Natural killer cell (primary cell): ENCODE measurements at regions not wholly inside any gene's neighbourhood (a gene's known extent, or its start where the extent isn't known, plus 50 kb on each side); places are given as distances from the start of the nearest gene placed in this dataset.

Experiments
- ATAC-seq, 3 donors: fragments of 150-1000 bp in 2 of 3; fragments of 200-7000 bp in 1 of 3; cut with Tn5 transposase; 1 replicate in 1 of 3; 2 replicates in 2 of 3; pipeline ENCODE4 v1.10.0; 2021; ENCODE audit warnings: mild to moderate bottlenecking in 2 of 3, moderate library complexity in 2 of 3
- DNase-seq, 2 donors: peaks; one replicate each; pipeline versions ENCODE4 v3.0.0 to v3.0.0-alpha.2; 2013 to 2021; ENCODE audit warnings: mixed read lengths in 1 of 2
- H3K27ac ChIP-seq: one replicate; pipeline ENCODE4 v1.5.1; 2013; ENCODE audit warnings: mild to moderate bottlenecking, low read length
- H3K27me3 ChIP-seq: one replicate; pipeline ENCODE4 v1.6.1; 2013; ENCODE audit warnings: low read length; ENCODE audit not compliant: control insufficient read depth, insufficient read depth
- H3K36me3 ChIP-seq: one replicate; pipeline ENCODE4 v1.6.1; 2013; ENCODE audit warnings: low read length; ENCODE audit not compliant: control insufficient read depth, insufficient read depth
- H3K4me1 ChIP-seq: one replicate; pipeline ENCODE4 v1.6.1; 2013; ENCODE audit warnings: low read length; ENCODE audit not compliant: control insufficient read depth, insufficient read depth
- H3K4me3 ChIP-seq: one replicate; pipeline ENCODE4 v1.5.1; 2013; ENCODE audit warnings: low read length
- H3K9me3 ChIP-seq: one replicate; pipeline ENCODE4 v1.6.1; 2013; ENCODE audit warnings: low read length; ENCODE audit not compliant: control insufficient read depth, insufficient read depth
- H3K27ac Mint-ChIP-seq, 2 donors: one replicate each; pipeline ENCODE4 v1.8.0; 2022; ENCODE audit warnings: mild to moderate bottlenecking in 2 of 2, mixed read lengths in 2 of 2, moderate library complexity in 1 of 2
- H3K27me3 Mint-ChIP-seq, 2 donors: one replicate each; pipeline ENCODE4 v1.8.0; 2022; ENCODE audit warnings: low read depth in 2 of 2, mixed read lengths in 2 of 2
- H3K36me3 Mint-ChIP-seq: one replicate; pipeline ENCODE4 v1.8.0; 2022; ENCODE audit warnings: mixed read lengths
- H3K4me1 Mint-ChIP-seq, 2 donors: one replicate each; pipeline ENCODE4 v1.8.0; 2022; ENCODE audit warnings: mixed read lengths in 2 of 2
- H3K4me3 Mint-ChIP-seq: one replicate; pipeline ENCODE4 v1.8.0; 2022; ENCODE audit warnings: mild to moderate bottlenecking, moderate library complexity, mixed read lengths
- H3K9me3 Mint-ChIP-seq, 2 donors: one replicate each; pipeline ENCODE4 v1.8.0; 2022; ENCODE audit warnings: mixed read lengths in 2 of 2
- WGBS: methylation state at CpG from one replicate; pipeline ENCODE4 v1.1.7; 2013; ENCODE audit warnings: missing lambda C conversion rate; ENCODE audit not compliant: insufficient coverage; 5-methylcytosine and 5-hydroxymethylcytosine counted together
- intact Hi-C: fragments of 100-400 bp; cut with micrococcal nuclease; formaldehyde crosslinking; loops from one replicate; pipeline ENCODE4 v1.14.2; 2022
- TF ChIP-seq, protein P1 (sequence below): fragments of 200-600 bp; IDR thresholded peaks from one replicate; pipeline ENCODE4 v1.8.0; 2022; ENCODE audit warnings: antibody characterized with exemption

DNA sequence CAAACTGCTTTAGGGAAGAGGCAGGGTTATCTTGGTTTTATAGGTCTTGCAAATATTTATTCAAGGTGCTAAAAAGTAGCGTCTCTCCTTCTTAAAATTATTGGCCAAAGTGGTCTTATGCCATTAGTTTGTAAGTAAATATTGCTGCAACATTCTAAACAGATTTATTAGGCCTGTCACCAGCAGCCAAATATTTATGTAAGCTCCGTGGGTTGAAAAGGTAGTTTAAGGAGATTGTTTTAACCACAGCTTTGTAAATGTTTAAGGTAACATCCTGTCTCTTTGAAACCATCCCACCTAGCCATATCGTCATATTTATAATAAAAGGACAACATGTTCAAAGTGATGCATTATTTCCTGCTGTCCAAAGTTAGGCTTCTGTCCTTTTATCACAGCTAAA lies 210.1 kb upstream of the LNX1 start:
- Histone ChIP-seq H3K9me3 (no peaks in the 10 kb centered on the region), H3K4me3 (no peak overlapping the region), H3K27ac (no peak overlapping the region), H3K36me3 (no peaks in the 10 kb centered on the region), H3K4me1 (no peaks in the 10 kb centered on the region), H3K27me3 (no peaks in the 10 kb centered on the region)
- Mint-ChIP-seq H3K4me1 (no peaks in the 10 kb centered on the region), H3K36me3 (no peaks in the 10 kb centered on the region), H3K9me3 (no peaks in the 10 kb centered on the region), H3K27me3 (peaks cover 0 to 9% of the 10 kb centered on the region in 2 donors), H3K27ac (no peak overlapping the region), H3K4me3 (no peak overlapping the region)
- no peak for DNase-seq
- intact Hi-C loops = no loop called here
- TF ChIP-seq, protein P1, sequence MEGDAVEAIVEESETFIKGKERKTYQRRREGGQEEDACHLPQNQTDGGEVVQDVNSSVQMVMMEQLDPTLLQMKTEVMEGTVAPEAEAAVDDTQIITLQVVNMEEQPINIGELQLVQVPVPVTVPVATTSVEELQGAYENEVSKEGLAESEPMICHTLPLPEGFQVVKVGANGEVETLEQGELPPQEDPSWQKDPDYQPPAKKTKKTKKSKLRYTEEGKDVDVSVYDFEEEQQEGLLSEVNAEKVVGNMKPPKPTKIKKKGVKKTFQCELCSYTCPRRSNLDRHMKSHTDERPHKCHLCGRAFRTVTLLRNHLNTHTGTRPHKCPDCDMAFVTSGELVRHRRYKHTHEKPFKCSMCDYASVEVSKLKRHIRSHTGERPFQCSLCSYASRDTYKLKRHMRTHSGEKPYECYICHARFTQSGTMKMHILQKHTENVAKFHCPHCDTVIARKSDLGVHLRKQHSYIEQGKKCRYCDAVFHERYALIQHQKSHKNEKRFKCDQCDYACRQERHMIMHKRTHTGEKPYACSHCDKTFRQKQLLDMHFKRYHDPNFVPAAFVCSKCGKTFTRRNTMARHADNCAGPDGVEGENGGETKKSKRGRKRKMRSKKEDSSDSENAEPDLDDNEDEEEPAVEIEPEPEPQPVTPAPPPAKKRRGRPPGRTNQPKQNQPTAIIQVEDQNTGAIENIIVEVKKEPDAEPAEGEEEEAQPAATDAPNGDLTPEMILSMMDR = no peak
- no peak for ATAC-seq
- 63% methylated on average over 2 of the region's 3 CpGs for WGBS

DNA sequence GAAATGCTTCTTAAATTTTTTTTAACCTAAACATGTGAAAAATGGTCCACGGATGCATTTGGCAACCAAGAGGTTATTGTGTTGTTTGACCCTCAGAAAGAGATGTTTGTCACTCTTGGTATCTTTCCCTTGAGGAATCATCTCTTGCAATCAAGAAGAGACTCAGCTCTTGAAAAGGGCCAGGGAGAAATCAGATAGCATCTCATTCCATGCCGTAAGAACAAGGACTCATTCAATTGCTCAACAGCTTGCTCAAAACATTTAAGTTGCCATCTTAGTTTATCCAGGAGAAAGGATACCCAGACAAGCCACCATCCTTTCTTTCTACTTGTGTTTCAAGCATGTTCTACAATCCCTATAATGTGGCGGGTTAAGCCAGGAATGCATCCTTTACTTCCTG lies 209.5 kb upstream of the LNX1 start:
- intact Hi-C loops = no loop called here
- Histone ChIP-seq H3K9me3 (no peaks in the 10 kb centered on the region), H3K27me3 (no peaks in the 10 kb centered on the region), H3K36me3 (no peaks in the 10 kb centered on the region), H3K4me1 (no peaks in the 10 kb centered on the region), H3K27ac (no peak overlapping the region), H3K4me3 (no peak overlapping the region)
- H3K27me3 Mint-ChIP-seq = peaks cover 0 to 9% of the 10 kb centered on the region in 2 donors
- DNase-seq = no peak
- no peaks in the 10 kb centered on the region for H3K9me3 Mint-ChIP-seq
- H3K27ac Mint-ChIP-seq = no peak overlapping the region
- TF ChIP-seq, protein P1 = no peak
- no peaks in the 10 kb centered on the region for H3K36me3 Mint-ChIP-seq
- WGBS = 93% methylated on average over 3 of the region's 3 CpGs
- no peaks in the 10 kb centered on the region for H3K4me1 Mint-ChIP-seq
- H3K4me3 Mint-ChIP-seq = no peak overlapping the region
- no peak for ATAC-seq

DNA sequence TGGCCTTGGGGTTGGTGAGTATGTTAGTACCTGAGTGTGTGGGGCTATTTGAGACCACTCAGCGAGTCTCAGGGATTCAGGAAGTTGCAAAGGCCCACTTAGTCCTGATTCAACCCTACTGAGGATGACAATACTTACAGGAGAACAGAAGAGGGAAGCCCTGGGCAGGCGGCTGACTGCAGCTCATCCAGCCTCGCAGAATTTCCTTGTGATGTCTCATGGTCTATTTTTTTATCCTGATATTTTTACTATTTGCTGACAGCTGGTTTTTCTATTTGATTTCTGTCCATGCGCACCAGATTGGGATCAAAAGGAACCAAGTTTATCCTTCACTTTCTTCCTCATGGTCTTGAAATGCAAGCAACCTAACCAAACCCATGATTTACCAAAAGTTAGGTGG lies 201.8 kb upstream of the LNX1 start:
- no peak overlapping the region for H3K4me3 ChIP-seq
- no peak overlapping the region for H3K27ac Mint-ChIP-seq
- DNase-seq = no peak
- H3K36me3 ChIP-seq = no peaks in the 10 kb centered on the region
- no peak for ATAC-seq
- H3K27me3 ChIP-seq = no peaks in the 10 kb centered on the region
- TF ChIP-seq, protein P1 = no peak
- H3K4me1 ChIP-seq = no peaks in the 10 kb centered on the region
- intact Hi-C loops = no loop called here
- H3K9me3 Mint-ChIP-seq = peaks cover 0 to 4% of the 10 kb centered on the region in 2 donors
- H3K36me3 Mint-ChIP-seq = no peaks in the 10 kb centered on the region
- no peaks in the 10 kb centered on the region for H3K4me1 Mint-ChIP-seq
- peaks cover 3 to 7% of the 10 kb centered on the region in 2 donors for H3K27me3 Mint-ChIP-seq
- no peak overlapping the region for H3K4me3 Mint-ChIP-seq
- 91% methylated on average over 4 of the region's 4 CpGs for WGBS
- H3K27ac ChIP-seq = no peak overlapping the region
- no peaks in the 10 kb centered on the region for H3K9me3 ChIP-seq

DNA sequence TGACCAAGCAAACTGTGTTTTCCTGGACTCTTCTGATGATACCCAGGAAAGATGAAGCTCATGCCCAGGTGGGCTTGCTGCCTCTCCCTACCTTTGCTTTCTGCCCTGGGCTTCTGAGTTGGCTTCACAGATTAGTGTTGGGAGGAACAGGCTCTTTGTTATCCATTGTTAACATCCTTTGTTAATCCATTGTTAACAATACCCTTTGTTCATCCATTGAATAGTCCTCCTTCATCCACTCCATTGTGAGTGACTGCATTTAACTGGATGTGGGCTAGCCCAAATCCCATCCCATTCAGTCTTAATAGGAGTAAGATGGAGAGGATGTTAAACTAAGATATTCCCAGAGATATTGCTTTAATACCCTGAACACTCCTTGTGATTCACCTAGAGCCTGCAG lies 199.0 kb upstream of the LNX1 start:
- ATAC-seq (no peak), DNase-seq (no peak)
- TF ChIP-seq, protein P1 = no peak
- Mint-ChIP-seq H3K27ac (no peak overlapping the region), H3K36me3 (no peaks in the 10 kb centered on the region), H3K9me3 (peaks cover 0 to 4% of the 10 kb centered on the region in 2 donors), H3K4me1 (no peaks in the 10 kb centered on the region), H3K27me3 (peaks cover 3 to 7% of the 10 kb centered on the region in 2 donors), H3K4me3 (no peak overlapping the region)
- intact Hi-C loops = no loop called here
- Histone ChIP-seq H3K9me3 (no peaks in the 10 kb centered on the region), H3K4me3 (no peak overlapping the region), H3K27me3 (no peaks in the 10 kb centered on the region), H3K36me3 (no peaks in the 10 kb centered on the region), H3K27ac (no peak overlapping the region), H3K4me1 (no peaks in the 10 kb centered on the region)
